Erythroblast (primary cell): ENCODE measurements at regions not wholly inside any gene's neighbourhood (a gene's known extent, or its start where the extent isn't known, plus 50 kb on each side); places are given as distances from the start of the nearest gene placed in this dataset.

Experiments
- GATA1 ChIP-seq: IDR thresholded peaks from 2 replicates; pipeline ENCODE4 v1.6.1; 2011; ENCODE audit warnings: low read depth, mild to moderate bottlenecking, control low read depth, low read length, moderate library complexity
- POLR2A ChIP-seq: IDR thresholded peaks from 2 replicates; pipeline ENCODE4 v1.6.1; 2011; ENCODE audit warnings: mild to moderate bottlenecking, low read length

DNA sequence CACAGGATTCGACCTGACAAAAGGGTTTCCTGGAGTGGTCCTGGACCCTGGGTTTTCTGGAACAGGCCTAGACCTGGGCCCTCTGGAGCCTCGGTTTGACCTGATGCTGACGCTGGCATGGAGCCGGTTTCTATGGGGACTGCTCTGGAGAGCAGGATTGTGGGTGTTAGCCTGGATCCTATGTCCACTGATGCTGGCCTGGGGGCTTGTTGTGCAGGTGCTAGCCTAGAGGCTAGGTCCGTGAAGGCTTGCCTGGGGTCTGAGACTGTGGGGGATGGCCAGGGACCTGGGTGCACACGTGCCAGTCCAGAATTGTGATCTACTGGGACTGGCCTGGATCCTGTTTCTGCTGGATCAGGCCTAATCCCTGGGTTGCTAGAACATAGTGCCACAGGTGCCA, 173.1 kb downstream of the TMEM47 start:
- TF ChIP-seq POLR2A (no peak), GATA1 (no peak)
